HCT116 (cell line): ENCODE measurements at regions not wholly inside any gene's neighbourhood (a gene's known extent, or its start where the extent isn't known, plus 50 kb on each side); places are given as distances from the start of the nearest gene placed in this dataset.

Experiments
- ATAC-seq: fragments of 200-7000 bp; cut with Tn5 transposase; 2 replicates; pipeline ENCODE4 v1.9.1; 2020; ENCODE audit warnings: mild to moderate bottlenecking, moderate library complexity
- BruUV-seq: library from RNA; stranded (reverse); fragments of 400-500 nt; replicated peaks from 2 replicates; lab custom pipeline; 2021; lab: Mats Ljungman, UMichigan
- CTCF ChIA-PET: fragments of 300-600 bp; sonication (Branson Sonifier 250); formaldehyde crosslinking; loops from one replicate; lab custom pipeline; 2021; ENCODE audit warnings: antibody characterized with exemption; lab: Charles Lee
- POLR2A ChIA-PET: fragments of 300-600, 350-600 bp; sonication (Branson Sonifier 250); formaldehyde crosslinking; loops from one replicate; lab custom pipeline; 2021; ENCODE audit warnings: antibody characterized with exemption; lab: Charles Lee
- RAD21 ChIA-PET, 2 experiments: fragments of 300-600 bp; sonication (Branson Sonifier 250); formaldehyde crosslinking; loops; one replicate each; lab custom pipeline; 2023; ENCODE audit warnings: low total read pairs in 2 of 2; ENCODE audit not compliant: uncharacterized antibody in 2 of 2, unreplicated experiment in 2 of 2, low non-redundant PET in 1 of 2; lab: Charles Lee
- DNase-seq: peaks from one replicate; pipeline ENCODE4 v3.0.0-alpha.2; 2010; ENCODE audit warnings: low read depth, low spot score
- H2AFZ ChIP-seq: fragments of 200-600 bp; shearing (Covaris generic), sonication (generic); 2 replicates; pipeline ENCODE4 v1.6.1; 2017; ENCODE audit warnings: low read depth, mixed run types, mixed read lengths, antibody characterized with exemption, low read length; ENCODE audit not compliant: poor library complexity, severe bottlenecking
- H3K27ac ChIP-seq: 2 replicates; pipeline ENCODE4 v1.5.1; 2012; ENCODE audit warnings: low read depth, low read length
- H3K27me3 ChIP-seq: fragments of 200-600 bp; sonication (generic); 2 replicates; pipeline ENCODE4 v1.6.1; 2016; ENCODE audit warnings: mixed run types, low read length, mixed read lengths; ENCODE audit not compliant: insufficient read depth
- H3K36me3 ChIP-seq, 2 experiments: fragments of 200-500 bp in 1 of 2; fragments of 200-600 bp in 1 of 2; sonication (Bioruptor generic) in 1 of 2; sonication (generic) in 1 of 2; 2 replicates each; pipeline versions ENCODE4 v1.5.1 to v1.6.1; 2014 to 2016; ENCODE audit warnings: low read length in 2 of 2, inconsistent platforms in 1 of 2, mixed read lengths in 1 of 2, mixed run types in 1 of 2; ENCODE audit not compliant: insufficient read depth in 2 of 2, control insufficient read depth in 1 of 2
- H3K4me1 ChIP-seq, 2 experiments: fragments of 200-600 bp in 1 of 2; sonication (generic) in 1 of 2; 2 replicates each; pipeline versions ENCODE4 v1.5.1 to v1.6.1; 2012 to 2017; ENCODE audit warnings: low read length in 2 of 2, inconsistent platforms in 1 of 2, mild to moderate bottlenecking in 1 of 2, mixed read lengths in 1 of 2, mixed run types in 1 of 2, moderate library complexity in 1 of 2; ENCODE audit not compliant: insufficient read depth in 2 of 2, control insufficient read depth in 1 of 2
- H3K4me2 ChIP-seq: fragments of 200-600 bp; sonication (generic); 2 replicates; pipeline ENCODE4 v1.6.1; 2017; ENCODE audit warnings: mixed run types, low read length, mixed read lengths
- H3K4me3 ChIP-seq, 2 experiments: fragments of 200-600 bp in 1 of 2; sonication (generic) in 1 of 2; replicated peaks in 1 of 2; 2 replicates each; pipeline ENCODE4 v1.5.1; 2011 to 2016; ENCODE audit warnings: low read length in 2 of 2, control low read depth in 1 of 2, low read depth in 1 of 2, mild to moderate bottlenecking in 1 of 2, mixed read lengths in 1 of 2, mixed run types in 1 of 2
- H3K79me2 ChIP-seq: fragments of 200-600 bp; sonication (generic); 2 replicates; pipeline ENCODE4 v1.6.1; 2017; ENCODE audit warnings: mild to moderate bottlenecking, mixed run types, low read length, moderate library complexity, mixed read lengths; ENCODE audit not compliant: insufficient read depth
- H3K9ac ChIP-seq: fragments of 200-600 bp; sonication (generic); 2 replicates; pipeline ENCODE4 v1.6.1; 2016; ENCODE audit warnings: low read length, mixed read lengths
- H3K9me2 ChIP-seq: fragments of 200-600 bp; sonication (generic), shearing (Covaris generic); 2 replicates; pipeline ENCODE4 v1.6.1; 2017; ENCODE audit warnings: mixed run types, mild to moderate bottlenecking, moderate library complexity; ENCODE audit not compliant: insufficient read depth
- H3K9me3 ChIP-seq, 2 experiments: fragments of 200-500 bp in 1 of 2; fragments of 200-600 bp in 1 of 2; sonication (Bioruptor generic) in 1 of 2; sonication (generic) in 1 of 2; 2 replicates each; pipeline ENCODE4 v1.6.1; 2014 to 2017; ENCODE audit warnings: low read length in 2 of 2, mixed read lengths in 2 of 2, inconsistent platforms in 1 of 2, low read depth in 1 of 2, mild to moderate bottlenecking in 1 of 2, mixed run types in 1 of 2, moderate library complexity in 1 of 2; ENCODE audit not compliant: control insufficient read depth in 1 of 2, insufficient read depth in 1 of 2
- H4K20me1 ChIP-seq: fragments of 200-600 bp; sonication (generic), shearing (Covaris generic); 2 replicates; pipeline ENCODE4 v1.6.1; 2017; ENCODE audit warnings: mixed run types, mild to moderate bottlenecking, moderate library complexity; ENCODE audit not compliant: insufficient read depth
- CBX3 ChIP-seq: IDR thresholded peaks from 2 replicates; pipeline ENCODE4 v1.6.1; 2012; ENCODE audit warnings: low read depth
- CEBPB ChIP-seq: IDR thresholded peaks from 2 replicates; pipeline ENCODE4 v1.6.1; 2012; ENCODE audit warnings: low read depth
- CTCF ChIP-seq, 3 experiments: fragments of 200-600 bp in 1 of 3; sonication (generic) in 1 of 3; IDR thresholded peaks in 2 of 3; conservative IDR thresholded peaks in 1 of 3; 2 replicates each; pipeline ENCODE4 v1.5.1; 2012 to 2017; ENCODE audit warnings: low read depth in 2 of 3, low read length in 2 of 3, antibody characterized with exemption in 1 of 3, borderline replicate concordance in 1 of 3, control low read depth in 1 of 3, mild to moderate bottlenecking in 1 of 3, mixed read lengths in 1 of 3, mixed run types in 1 of 3, moderate library complexity in 1 of 3; ENCODE audit not compliant: insufficient read depth in 1 of 3
- EGR1 ChIP-seq: IDR thresholded peaks from 2 replicates; pipeline ENCODE4 v1.6.1; 2012; ENCODE audit warnings: low read depth
- ELF1 ChIP-seq: IDR thresholded peaks from 2 replicates; pipeline ENCODE4 v1.6.1; 2012; ENCODE audit warnings: low read depth, borderline replicate concordance
- EZH2phosphoT487 ChIP-seq: fragments of 200-600 bp; IDR thresholded peaks from 2 replicates; pipeline ENCODE4 v1.6.1; 2018; ENCODE audit warnings: antibody characterized with exemption, borderline replicate concordance
- FOSL1 ChIP-seq: IDR thresholded peaks from 2 replicates; pipeline ENCODE4 v1.6.1; 2012; ENCODE audit warnings: low read depth
- JUND ChIP-seq: IDR thresholded peaks from 2 replicates; pipeline ENCODE4 v1.6.1; 2012
- POLR2A ChIP-seq: IDR thresholded peaks from 2 replicates; pipeline ENCODE4 v1.7.0; 2011; ENCODE audit warnings: borderline replicate concordance; ENCODE audit not compliant: insufficient read depth, insufficient read length; ENCODE audit errors: extremely low read depth
- POLR2AphosphoS5 ChIP-seq: IDR thresholded peaks from 2 replicates; pipeline ENCODE4 v1.6.1; 2011; ENCODE audit warnings: mild to moderate bottlenecking, low read depth, low read length, moderate library complexity
- RAD21 ChIP-seq: IDR thresholded peaks from 2 replicates; pipeline ENCODE4 v1.6.1; 2012; ENCODE audit warnings: low read depth, mild to moderate bottlenecking
- SRF ChIP-seq: IDR thresholded peaks from 2 replicates; pipeline ENCODE4 v1.6.1; 2012; ENCODE audit warnings: low read depth
- ZBTB33 ChIP-seq: IDR thresholded peaks from 2 replicates; pipeline ENCODE4 v1.6.1; 2011; ENCODE audit warnings: mild to moderate bottlenecking, low read length, moderate library complexity; ENCODE audit not compliant: insufficient replicate concordance; ENCODE audit errors: extremely low read depth
- ZFX ChIP-seq: fragments of 450-650 bp; IDR thresholded peaks from 2 replicates; pipeline ENCODE4 v1.6.1; 2017
- ZNF274 ChIP-seq: fragments of 200-500 bp; sonication (Bioruptor generic); IDR thresholded peaks from 2 replicates; pipeline ENCODE4 v1.6.1; 2014; ENCODE audit warnings: mild to moderate bottlenecking, low read depth, low read length, inconsistent platforms
- intact Hi-C: fragments of 100-400 bp; cut with micrococcal nuclease; formaldehyde crosslinking; loops from 2 replicates; pipeline ENCODE4 v1.10.0; 2022

- Histone ChIP-seq H3K36me3 (no peaks in the 10 kb centered on the region), H3K4me3 (no peak overlapping the region), H3K27me3 (no peaks in the 10 kb centered on the region), H3K27ac (no peak overlapping the region), H3K9me2 (no peaks in the 10 kb centered on the region), H3K9me3 (no peaks in the 10 kb centered on the region), H2AFZ (no peak overlapping the region), H3K4me1 (no peaks in the 10 kb centered on the region), H3K79me2 (no peaks in the 10 kb centered on the region), H3K4me2 (no peak overlapping the region), H4K20me1 (no peaks in the 10 kb centered on the region), H3K9ac (no peak overlapping the region)
- ATAC-seq (no peak), DNase-seq (no peak)
- ChIA-PET CTCF (no interaction called here), POLR2A (no interaction called here), RAD21 (no interaction called here)
- BruUV-seq: no TSS peak
- intact Hi-C loops: no loop called here
- no peak for TF ChIP-seq ZBTB33
- TF ChIP-seq CBX3: no peak
- TF ChIP-seq SRF: no peak
- TF ChIP-seq POLR2A: no peak
- no peak for TF ChIP-seq JUND
- TF ChIP-seq FOSL1: no peak
- no peak for TF ChIP-seq ZNF274
- no peak for TF ChIP-seq ELF1
- no peak for TF ChIP-seq CTCF (IDR thresholded peaks at IDR 0.05 in 2 of 3, conservative IDR thresholded peaks at IDR 0.05 in 1 of 3; ENCODE audit: borderline replicate concordance in 1 of 3, insufficient read depth in 1 of 3, low read depth in 2 of 3, low read length in 2 of 3)
- TF ChIP-seq RAD21: no peak
- no peak for TF ChIP-seq ZFX
- TF ChIP-seq CEBPB: no peak
- TF ChIP-seq EGR1: no peak
- TF ChIP-seq EZH2phosphoT487: no peak
- no peak for TF ChIP-seq POLR2AphosphoS5
Observed at GRCh38 chrX:36480441-36480990, 527.6 kb upstream of the FAM47C start.
